ENCODE measurements at regions not wholly inside any gene's neighbourhood (a gene's known extent, or its start where the extent isn't known, plus 50 kb on each side); places are given as distances from the start of the nearest gene placed in this dataset.
"Not testable (repeated sequence)": the region's sequence is repeated elsewhere in the genome, so short reads cannot be mapped to it uniquely, and the experiment has no call there.

DNA sequence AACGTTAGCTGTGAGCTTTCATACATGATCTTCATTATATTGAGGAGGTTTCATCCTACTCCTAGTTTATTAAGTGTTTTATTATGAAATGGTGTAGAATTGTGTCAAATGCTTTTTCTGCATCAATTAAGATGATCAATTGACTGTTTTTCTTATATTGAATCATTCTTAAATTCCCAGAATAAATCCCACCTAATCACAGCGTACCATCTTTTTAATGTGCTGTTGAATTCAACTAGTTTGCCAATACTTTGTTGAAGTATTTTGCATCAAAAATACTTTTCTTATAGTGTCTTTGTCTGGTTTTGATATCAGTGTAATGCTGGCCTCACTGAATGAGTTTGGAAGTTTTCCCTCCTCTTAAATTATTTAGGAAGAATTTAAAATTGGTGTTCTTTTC is 138.6 kb upstream of the SGCG start:
- no peak for DNase-seq

DNA sequence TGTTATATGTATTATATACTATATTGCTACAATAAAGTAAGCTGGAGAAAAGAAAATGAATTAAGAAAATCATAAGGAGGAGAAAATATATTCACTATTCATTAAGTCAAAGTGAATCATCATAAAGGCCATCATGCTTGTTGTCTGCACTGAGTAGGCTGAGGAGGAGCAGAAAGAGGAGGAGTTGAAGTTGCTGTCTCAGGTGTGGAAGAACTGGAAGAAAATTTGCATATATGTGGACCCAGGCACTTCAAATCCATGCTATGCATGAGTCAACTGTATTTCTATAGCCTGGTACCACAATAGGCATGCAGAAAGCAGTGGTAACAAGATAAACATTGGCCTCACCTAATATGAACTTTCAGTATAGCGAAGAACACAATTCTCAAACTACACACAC is 135.9 kb upstream of the SGCG start:
- DNase-seq = no peak

DNA sequence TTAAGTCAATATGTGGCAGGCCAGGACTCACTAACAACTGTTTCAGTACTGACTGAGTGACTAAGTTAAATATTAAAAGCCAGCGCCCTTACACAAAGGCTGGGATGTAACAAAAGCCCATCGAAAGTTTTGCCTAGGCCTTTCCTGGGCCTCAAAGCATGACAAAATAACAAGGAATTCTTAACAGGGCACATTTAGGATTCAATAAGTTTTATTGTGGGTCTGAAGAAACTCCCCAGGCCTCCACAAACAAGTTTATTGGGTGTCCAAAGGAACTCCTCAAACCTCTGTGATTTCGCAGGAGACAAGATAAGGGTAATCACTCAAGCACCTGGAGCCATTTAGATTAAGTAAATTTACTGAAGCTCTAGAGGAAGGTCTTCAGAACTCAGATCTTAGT is 130.7 kb upstream of the SGCG start:
- no peak for DNase-seq

DNA sequence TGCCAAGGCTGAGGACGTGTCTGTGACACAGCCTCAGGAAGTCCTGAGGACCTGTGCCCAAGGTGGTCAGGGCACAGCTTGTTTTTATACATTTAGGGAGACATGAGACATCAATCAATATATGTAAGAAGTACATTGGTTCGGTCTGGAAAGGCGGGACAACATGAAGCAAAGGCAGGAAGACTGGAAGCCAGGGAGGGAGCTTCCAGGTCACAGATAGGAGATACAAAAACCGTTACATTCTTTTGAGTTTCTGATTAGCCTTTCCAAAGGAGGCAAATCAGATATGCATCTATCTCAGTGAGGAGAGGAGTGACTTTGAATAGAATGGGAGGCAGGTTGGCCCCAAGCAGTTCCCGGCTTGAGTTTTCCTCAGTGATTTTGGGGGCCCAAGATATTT is 127.1 kb upstream of the SGCG start:
- DNase-seq = not testable (repeated sequence)

DNA sequence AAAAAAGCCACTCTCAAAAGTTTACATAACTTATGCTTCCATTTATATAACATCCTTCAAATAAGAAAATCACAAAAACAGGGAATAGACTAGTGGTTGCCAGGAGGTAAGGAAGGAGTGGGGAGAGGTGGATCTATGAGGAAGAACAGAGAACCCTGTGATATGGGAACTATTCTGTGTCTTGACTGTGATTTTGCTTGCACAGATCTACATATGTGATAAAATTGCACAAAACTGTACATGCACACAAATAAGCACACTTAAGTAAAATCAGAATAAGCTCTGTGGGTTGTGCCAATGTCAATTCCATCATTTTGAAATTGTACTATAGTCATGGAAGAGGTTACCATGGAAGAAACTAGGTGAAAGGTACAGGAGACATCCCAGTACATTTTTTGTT is 121.6 kb upstream of the SGCG start:
- DNase-seq = no peak

DNA sequence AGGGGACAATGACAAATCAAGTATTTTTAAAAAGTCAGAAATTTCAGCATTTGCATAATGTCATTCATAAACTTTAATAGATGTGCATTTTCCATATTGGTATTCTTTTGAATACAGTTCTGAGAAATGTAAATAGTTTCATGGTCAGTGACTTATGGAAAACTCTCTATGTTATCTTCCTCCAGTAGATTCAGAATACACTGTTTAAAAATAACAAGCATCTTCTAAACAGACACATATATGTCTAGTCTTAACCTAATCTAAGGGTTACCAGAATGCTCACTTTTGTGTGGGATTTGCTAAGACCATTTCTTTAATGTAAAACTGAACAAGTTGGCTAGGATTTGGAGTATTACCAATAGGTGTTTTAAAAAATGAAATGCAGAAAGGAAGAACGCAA is 119.8 kb upstream of the SGCG start:
- DNase-seq = no peak

DNA sequence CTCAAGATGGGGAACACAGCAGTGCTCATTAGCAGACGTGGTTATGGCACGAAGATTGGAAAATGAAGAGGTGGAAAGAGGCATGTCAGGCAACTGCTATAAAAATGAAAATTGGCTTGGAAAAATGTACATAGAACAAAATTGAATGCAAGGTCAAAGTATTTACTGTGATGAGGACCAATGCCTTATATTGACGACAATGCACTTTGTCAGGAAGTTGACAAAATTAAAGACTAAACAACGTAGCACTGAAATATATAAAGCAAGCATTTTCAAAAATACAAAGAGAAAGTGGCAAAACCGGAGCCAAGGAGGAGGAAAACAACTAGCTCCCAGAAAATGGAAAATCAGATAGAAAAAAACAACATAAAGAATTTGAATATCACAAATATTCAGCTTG is 113.7 kb upstream of the SGCG start:
- no peak for DNase-seq

DNA sequence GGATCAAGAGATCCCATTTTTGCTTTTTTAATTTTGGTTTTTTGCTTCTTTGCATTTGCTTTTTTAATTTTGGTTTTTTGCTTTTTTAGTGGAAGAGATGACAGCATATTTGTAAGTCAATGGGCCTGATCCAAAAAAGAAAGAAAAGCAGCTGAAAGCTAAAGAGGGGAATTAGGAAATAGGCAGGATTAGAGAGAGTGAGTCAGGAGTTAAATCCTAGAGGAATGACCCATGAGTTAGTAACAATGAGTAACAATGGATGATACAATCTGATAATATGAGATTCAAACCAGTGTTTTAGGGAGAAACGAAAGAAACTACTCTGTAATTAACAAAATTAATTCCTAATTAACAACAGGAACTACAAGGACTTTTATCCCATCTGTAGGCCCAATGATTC is 111.2 kb upstream of the SGCG start:
- no peak for DNase-seq

DNA sequence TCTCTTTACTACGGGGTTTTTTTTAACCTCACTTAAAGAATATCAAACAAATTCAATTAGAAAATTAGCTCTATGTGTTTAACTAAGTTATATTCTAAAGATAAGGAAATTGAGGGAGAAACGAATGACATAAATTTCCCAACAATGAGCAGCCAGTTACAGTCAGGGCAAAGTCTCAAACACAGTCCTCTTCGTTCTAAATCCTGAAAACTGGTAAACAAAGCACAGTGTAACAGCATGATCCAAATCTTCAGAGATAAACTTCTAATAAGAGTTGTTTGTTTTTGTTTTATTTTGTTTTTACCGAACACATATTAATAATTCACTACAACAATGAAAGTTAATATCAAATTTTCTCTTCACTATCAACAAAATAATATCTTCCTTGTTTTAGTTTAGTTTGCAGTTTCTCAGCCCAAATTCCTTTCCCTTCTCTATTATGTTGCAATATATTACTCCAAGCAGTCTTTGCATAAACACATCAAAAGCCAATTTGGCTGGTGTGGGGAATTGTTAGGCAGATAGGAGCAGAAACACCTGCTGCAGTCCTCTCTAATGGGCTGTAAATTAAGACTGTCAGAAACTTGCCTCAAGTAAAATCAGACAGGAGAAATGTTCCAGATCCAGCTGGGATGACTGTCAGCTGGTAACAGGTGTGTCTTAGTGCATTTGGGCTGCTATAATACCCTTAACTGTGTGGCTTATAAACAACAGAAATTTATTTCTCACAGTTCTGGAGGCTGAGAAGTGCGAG is 106.5 kb upstream of the SGCG start:
- DNase-seq = no peak

DNA sequence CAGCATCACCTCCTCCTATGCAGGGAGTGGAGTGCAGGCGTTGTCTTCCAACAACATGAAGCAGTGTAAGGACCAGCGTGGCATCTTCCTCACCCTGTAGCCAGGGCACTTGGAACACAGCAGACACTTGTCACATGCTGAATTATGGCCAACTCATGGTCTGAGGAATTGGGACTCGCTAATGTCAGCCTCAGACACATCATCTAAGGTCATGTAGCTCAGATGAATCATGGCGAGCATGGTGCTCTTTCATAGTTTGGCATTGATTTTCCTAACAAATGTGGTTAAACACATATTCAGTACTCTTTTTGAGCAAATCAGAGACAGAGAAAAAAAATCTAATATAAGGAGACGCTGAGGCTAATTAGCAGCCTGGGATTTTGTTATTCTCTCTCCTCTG is 99.6 kb upstream of the SGCG start:
- no peak for DNase-seq

DNA sequence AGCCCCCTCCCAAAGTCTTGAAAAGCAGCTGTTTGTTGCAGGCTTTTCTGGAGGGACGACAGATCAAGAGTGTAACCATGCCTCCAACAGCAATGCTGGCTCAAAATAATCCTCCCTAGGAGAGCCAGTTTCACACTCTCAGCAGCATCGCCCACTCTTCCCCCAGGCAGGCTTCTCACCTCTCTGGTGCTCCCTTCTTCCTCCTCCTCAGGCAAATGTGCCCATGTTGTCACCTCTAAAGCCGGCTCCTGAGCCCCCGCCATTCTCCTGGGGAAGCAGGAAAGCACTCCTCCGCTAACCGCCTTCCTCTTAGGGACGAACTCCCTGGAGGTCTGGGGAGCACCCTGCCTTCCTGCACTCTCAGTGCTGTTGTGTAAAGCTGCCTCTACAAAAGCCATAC is 98.9 kb upstream of the SGCG start:
- DNase-seq = no peak

DNA sequence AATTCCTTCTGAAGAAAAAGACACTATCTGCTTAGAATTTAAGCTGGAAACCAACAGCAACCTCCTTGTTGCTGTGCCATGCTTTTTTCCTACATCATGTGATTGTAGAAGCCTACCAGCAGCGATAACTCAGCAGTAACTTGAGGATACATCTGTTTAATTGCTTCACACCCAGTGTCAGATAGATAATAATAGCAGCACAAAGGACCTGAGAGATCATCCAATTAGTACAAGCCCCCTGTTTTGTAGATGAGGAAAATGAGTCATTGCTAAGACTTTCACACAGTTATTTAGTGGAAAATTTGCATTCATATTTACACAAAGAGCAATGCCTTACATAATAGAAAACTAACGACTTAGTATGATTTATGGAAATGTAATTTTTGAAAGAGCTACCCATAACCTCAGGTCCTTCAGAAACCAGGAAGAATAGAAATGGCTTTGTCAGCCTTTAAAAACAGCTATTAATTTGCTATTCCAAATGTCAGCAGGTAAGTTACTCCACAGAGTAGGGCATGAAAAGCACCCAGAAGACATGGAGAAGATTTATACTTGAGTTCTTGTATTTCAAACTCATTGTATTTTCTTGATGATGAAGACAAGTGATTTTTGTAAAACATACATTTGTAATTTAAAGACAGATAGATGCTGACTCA is 93.7 kb upstream of the SGCG start:
- no peak for DNase-seq

DNA sequence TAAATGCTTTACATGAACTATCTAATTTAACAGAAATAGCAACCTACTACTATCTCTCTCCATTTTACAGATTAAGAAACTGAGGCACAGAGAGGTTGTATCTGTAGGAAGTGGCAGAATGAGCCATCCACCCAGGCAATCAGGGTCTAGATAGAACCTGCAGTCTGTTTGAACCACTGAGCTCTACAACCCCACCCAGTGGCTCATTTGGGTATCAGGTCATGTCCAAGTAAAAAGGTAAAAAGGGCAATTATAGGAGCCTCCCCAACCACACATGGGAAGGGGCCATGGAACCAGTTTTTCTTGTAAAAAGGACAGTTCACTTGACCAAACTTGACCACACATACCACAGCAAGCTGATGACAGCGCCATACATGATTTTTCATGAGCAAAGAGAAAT is 92.9 kb upstream of the SGCG start:
- no peak for DNase-seq

DNA sequence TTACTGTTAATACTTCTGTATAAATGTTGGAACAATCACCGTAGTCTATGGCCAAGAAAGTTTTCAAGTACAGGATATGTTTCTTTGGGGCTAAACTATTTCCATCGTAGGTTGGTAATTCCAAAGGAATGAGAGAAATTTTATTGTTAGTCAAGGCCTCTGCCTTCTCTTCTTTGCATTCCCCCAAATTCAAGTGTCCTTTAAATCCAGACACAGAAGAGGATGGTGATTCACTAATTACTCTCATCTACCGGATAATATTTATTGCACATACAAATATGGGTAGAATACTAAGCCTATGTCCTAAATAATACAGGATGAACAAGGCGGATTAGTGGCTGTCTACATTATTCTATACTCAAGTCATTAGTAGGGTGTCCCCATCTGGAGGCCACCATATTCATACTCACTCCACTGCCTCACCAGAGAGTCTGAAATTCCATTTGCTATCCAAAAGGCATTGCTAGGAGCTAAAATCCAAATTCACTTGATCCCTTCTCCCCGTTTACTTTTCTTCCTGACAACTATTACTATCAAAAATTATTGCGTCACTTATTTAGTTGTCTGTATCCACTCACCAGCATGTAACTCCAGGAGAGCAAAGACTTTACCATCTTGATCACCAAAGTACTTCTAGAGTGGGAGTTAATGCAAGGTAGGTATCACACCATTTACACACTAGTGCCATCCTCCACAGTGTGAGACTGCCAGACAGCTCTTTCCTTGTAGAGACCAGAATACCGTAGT is 82.4 kb upstream of the SGCG start:
- DNase-seq = no peak

DNA sequence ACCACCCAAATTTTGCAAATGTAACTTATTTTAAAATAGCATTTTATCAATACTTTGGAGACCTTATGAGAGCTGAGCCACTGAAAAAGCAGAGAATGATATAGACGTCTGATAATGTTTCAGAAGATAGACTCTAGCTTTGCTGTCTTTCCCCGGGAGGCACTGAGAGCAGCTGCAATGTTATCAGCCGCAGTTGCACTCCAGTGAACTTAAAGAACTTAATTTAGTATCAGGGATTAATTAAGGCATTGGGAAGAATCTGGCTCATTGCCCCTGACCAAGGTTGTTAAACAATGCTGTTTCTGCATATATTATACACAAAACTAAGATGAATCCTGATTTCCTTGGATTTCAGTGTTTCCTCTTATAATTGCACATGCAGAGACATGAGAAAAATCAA is 75.7 kb upstream of the SGCG start:
- no peak for DNase-seq

DNA sequence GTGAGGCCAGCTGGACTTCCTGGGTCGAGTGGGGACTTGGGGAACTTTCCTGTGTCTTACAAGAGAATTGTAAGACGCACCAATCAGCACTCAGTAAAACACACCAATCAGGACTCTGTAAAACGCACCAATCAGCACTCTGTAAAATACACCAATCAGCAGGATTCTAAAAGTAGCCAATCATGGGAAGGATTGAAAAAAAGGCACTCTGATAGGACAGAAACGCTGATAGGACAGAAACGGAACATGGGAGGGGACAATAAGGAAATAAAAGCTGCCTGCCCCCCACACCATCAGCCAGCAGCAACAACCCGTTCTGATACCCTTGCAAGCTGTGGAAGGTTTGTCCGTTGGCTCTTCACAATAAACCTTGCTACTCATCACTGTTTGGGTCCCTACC is 73.1 kb upstream of the SGCG start:
- DNase-seq = no peak

DNA sequence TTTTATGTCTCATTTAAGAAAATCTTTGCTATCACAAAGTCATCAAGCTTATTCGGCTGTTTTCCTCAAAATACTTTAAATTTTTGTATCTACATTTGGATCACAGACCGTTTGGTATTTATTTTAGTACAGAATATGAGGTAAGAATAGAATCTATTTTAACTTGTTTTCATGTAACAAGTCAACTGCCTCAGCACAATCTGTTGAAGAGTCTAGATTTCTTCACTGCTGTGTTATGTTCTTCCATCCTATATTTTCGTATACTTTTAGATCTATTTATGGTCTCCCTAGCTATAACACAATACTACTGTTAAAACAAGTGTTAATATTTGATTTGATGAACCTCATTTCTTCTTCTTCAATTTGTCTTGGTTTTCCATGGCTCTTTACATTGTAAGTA is 61.6 kb upstream of the SGCG start:
- DNase-seq = no peak

DNA sequence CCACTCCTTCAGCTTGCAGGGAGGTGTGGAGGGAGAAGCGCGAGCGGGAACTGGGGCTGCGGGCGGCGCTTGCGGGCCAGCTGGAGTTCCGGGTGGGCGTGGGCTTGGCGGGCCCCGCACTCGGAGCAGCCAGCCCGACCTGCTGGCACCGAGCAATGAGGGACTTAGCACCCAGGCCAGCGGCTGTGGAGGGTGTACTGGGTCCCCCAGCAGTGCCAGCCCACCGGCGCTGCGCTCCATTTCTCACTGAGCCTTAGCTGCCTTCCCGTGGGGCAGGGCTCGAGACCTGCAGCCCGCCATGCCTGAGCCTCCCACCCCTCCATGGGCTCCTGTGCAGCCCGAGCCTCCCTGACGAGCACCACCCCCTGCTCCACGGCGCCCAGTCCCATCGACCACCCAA is 53.2 kb upstream of the SGCG start:
- not testable (repeated sequence) for DNase-seq

DNA sequence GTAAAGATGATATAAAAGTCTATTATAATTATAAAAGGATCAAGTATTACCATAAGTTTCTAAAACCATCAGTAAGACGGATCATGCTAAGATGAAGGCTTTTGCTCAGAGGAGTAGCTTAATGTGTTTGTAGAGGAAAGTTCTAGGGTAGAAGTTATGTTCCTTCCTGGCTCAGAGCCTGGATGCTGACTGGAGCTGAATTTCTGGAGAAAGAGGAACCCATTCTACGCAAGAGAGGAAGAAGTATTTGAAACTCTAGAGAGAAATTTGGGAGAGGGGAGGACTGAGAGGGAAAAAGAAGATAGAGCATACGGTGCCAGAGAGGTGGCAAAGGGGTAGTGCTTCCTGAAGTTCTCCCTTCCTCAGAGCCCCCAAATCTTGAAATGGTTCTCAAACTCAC is 51.4 kb upstream of the SGCG start:
- DNase-seq = no peak

All from femur (tissue), 1 donor.